Right ventricle myocardium superior (tissue), 1 donor: ENCODE measurements at regions not wholly inside any gene's neighbourhood (a gene's known extent, or its start where the extent isn't known, plus 50 kb on each side); places are given as distances from the start of the nearest gene placed in this dataset.

Experiments
- ATAC-seq: fragments of 200-7000 bp; cut with Tn5 transposase; one replicate; pipeline ENCODE4 v1.9.1; 2020; ENCODE audit warnings: mild to moderate bottlenecking; ENCODE audit not compliant: poor library complexity
- DNase-seq: peaks from one replicate; pipeline ENCODE4 v3.0.0-alpha.2; 2020
- intact Hi-C: fragments of 100-400 bp; cut with DNase I; formaldehyde crosslinking; loops from one replicate; pipeline ENCODE4 v1.11.2; 2022
- donor health status: DM: no; HTN: yes; CAD: no; lungs with severe emphysema.

DNA sequence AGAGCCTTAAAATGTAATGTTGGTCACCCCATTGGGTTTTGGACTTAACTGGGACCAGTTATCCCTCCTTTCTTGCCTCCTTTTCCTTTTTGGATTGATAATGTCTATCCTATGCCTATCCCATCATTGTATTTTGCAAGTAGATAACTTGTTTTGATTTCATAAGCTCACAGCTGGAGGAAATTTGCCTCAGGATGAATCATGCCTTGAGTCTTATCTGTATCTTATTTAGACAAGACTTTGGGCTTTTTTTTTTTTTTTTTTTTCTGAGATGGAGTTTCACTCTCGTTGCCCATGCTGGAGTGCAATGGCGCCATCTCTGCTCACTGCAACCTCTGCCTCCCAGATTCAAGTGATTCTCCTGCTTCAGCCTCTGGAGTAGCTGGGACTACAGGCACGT lies 443.3 kb downstream of the DNAH5 start:
- intact Hi-C loops: no loop called here
- no peak for DNase-seq
- ATAC-seq: no peak

DNA sequence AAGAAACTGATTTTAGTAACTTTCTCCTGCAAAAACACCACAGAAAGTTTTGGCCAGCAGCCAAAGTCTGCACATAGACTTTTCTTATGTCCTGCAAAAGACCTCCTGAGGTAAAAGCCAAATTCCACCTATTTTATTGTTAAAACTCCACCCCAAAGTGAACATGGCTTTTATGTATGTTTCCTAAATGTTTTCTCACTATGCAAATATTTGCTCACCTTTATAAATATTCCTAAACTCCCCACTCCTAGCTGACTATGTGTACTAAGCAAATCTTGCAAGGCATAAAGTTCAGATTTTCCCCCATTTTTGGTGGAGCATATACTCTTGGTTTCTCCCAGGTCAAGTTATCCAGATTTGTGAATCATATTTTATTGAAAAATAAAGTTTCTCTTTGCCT lies 446.2 kb downstream of the DNAH5 start:
- intact Hi-C loops: no loop called here
- ATAC-seq (no peak), DNase-seq (no peak)

DNA sequence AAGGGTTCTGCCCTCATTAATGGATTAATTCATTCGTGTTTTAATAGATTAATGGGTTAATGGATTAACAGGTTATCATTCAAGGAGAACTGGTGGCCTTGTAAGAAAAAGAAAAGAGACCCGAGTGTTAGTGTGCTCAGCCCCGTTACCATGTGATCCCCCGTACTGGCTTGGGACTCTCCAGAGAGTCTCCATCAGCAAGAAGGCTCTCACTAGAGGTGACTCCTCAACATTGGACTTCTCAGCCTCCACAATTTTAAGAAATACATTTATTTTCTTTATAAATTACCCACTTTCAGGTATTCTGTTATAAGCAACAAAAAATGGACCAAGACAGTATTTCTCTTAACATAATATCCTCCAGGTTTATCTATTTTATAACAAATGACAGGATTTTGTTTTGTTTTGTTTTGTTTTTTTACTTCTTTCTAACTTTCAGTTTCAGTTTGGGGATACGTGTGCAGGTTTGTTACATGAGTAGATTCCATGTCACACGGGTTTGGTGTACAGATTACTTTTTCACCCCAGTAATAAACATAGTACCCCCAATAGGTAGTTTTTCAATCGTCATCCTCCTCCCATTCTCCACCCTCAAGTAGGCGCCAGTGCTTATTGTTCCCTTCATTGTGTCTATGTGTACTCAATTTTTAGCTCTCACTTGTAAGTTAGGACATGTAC lies 456.1 kb downstream of the DNAH5 start:
- ATAC-seq (no peak), DNase-seq (no peak)
- intact Hi-C loops: no loop called here

DNA sequence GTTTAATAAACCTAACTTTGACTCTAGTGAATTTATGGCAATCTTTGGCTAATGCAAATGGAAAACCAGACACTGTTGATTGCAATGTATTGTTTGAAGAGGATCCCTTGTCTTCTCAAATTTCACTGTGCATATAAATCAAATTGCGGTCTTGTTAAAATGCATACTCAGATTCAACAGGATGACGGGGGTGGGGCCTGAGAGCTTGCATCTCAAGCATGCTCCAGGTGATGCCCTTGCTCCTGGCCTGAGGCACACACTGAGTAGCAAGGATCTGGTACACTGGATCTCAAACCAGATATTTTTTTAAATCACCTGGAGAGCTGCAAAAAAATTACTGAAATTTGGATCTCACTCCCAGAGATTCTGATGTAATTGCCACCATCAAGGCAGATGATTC lies 463.7 kb downstream of the DNAH5 start:
- no peak for DNase-seq
- intact Hi-C loops: no loop called here
- no peak for ATAC-seq

DNA sequence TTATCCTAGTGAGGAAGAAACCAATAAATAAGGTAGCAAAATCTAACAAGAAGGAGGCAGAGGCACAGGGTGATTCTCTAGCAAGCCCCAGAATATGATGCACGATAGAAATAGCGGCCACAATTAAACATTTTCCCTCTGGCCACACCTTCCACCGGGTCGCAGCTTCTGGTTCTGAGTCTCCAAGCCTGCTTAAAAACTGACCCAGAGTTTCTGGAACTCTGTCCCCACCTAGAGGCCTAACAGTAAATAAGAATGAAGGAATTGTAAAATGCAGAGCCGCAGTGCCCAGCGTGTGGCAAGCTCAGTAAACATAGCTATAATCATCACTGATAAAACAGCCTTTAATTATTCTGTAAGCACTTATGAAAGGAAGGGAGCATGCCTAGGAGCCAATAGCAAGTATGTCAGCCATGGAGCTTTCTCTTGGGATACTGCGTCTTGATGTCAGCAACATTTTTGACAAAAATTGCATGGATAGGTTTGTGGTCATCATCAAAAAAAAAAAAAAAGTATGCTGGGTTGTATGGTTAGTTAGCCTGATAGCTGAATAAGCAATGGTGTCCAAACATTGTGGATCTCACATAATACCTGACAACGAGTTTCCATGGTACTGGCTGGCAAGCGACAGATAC lies 465.5 kb downstream of the DNAH5 start:
- ATAC-seq (no peak), DNase-seq (no peak)
- intact Hi-C loops: no loop called here

DNA sequence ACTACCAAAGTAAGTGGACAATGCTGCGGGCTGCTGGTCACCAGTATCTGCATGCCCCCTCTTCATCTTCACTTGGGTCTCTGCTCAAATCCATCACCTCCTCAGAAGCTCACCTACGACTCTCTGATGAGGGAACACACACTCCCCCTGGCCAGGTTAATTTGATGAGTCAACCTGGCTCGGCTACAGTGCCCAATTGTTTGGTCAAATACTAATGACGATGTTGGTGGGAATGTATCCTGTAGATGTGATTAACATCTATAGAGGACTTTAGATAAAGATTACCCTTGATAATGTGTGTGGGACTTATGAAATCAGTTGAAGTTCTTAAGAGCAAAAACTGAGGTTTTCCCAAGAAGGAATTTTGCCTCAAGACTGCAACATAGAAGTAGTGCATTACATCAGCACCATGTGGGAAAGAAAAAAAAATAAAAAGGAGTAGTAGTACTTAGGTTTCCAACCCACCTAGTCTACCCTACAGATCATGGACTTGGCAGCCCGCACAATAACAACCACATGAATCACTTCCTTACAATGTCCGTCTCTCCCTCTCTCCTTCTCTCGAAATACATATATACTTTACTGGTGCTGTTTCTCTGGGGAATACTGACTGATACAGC lies 467.3 kb downstream of the DNAH5 start:
- DNase-seq: no peak
- ATAC-seq: no peak
- intact Hi-C loops: no loop called here

DNA sequence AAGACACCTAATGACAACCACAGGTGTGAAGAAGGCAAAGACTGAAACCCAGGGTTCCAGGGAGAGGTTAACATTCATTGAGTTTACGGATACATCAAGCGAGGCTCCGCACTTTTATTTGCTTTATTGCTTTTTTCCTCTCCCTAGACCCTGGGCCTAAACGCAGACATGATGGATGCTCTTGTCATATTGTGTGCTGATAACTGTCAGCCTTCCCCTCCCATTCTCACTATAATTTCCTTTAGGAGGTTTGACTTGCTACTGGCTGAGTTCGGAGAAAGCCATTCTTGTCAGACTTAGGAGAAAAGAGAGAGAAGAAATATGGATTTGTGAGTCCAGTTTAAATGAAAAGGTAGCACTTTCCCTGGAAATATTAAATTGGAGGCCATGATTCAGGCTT lies 471.6 kb downstream of the DNAH5 start:
- no peak for DNase-seq
- no peak for ATAC-seq

DNA sequence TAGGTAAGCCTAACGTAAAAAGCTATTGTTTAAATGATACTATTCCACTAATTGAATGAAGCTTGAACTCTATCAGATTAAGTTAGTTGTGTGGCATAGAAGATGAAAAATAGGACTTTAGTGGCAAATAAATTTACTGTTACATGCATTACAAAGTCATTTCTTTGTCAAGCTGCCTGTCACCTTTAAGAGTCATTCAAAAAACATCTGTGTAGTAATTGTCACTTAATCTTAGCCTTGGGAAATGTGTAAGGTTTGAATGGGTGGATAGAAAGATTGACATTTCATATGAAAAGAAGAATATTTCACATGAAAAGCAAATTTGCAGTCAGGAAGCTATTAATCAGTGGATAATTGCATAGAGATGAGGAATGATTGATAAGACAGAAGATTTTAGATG lies 473.5 kb downstream of the DNAH5 start:
- intact Hi-C loops: no loop called here
- ATAC-seq: no peak
- DNase-seq: no peak

More for the DNA sequence above, 471.6 kb downstream of the DNAH5 start:
- intact Hi-C loops: no loop called here

DNA sequence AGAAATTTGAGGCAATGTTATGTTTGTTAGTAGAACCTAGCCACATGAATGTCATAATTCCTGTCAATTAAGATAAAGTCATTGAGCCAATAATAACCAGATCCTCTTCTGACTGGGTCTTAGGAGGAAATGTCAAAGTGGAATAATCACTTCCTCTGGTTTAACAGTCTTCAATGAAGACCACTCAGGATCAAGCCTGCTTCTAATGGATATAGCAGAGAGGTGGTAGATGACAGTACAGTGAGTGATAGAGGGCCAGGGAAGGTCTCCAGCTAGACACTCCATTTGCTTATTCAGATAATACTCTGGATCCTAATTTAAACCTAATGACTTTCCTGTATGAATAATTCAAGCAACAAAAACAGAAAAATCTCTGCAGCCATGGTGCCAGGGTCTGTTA lies 474.2 kb downstream of the DNAH5 start:
- intact Hi-C loops: no loop called here
- ATAC-seq: no peak
- no peak for DNase-seq

DNA sequence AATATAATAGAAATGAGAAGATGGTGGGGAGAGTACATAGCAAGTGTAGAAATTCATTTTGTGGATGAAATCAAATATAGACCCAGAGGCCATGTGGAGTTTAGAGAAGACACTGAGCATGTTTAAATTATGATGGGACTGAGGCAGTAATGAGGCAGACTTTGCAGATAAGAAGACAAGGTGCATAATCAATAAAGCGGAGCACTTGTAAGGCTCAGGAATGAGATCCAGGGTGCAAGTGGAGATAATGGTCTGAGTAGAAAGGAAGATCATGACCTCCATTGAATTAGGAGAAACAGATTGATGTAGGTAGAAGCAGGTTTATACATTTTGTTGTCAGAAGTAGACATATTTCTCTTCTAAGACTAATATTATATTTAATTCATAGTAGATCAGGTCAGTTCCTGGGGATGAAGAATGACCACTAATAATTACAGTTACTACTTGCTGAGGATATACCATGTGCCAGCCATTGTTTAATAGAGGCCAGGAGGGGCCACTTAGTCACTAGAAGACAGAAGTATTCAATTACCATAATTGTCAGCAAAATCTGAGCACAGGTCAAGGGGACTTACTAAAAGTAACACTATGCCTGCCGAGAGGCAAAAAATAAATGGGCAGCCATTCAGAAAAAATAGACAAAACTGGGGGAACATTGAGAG lies 479.8 kb downstream of the DNAH5 start:
- ATAC-seq (no peak), DNase-seq (no peak)
- intact Hi-C loops: no loop called here

DNA sequence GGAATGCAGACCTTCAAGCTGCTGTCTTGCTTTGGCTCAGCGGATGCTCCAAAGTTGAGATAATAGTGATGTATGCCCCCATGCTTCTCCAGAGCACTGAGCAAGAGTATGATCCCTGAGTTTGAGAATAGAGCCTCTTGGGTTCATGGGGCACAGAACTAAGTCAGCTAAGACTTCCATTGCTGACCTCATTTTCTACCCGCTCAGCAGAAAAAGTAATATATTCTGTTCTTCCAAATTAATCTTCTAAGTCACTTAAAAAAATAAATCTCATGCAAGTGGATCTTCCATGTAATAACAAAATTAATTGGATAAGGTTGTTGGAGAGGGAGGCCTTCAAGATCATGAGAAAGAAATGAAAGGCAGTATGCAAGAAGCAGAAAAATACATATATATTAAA lies 483.9 kb downstream of the DNAH5 start:
- DNase-seq: no peak
- intact Hi-C loops: no loop called here

DNA sequence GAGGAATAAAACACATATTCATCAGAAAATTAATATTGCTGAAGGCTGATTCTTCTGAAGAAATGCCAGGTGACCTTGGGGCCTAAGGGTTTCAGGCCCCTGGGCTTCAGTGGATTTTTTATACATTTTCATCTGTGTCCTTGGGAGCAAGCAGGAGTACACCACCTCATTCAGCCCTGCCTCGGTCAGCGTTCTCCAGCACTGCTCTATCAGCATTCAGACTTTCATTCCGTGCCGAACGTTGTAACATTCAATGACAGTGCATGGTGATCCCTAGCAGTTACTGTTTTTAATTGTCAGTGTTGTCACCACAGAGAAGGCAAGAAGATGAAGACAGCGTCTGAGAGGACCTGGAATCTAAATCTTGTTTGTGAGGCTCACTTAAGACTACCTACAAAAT lies 490.4 kb downstream of the DNAH5 start:
- ATAC-seq (no peak), DNase-seq (no peak)
- intact Hi-C loops: no loop called here

More for the DNA sequence above, 483.9 kb downstream of the DNAH5 start:
- no peak for ATAC-seq

DNA sequence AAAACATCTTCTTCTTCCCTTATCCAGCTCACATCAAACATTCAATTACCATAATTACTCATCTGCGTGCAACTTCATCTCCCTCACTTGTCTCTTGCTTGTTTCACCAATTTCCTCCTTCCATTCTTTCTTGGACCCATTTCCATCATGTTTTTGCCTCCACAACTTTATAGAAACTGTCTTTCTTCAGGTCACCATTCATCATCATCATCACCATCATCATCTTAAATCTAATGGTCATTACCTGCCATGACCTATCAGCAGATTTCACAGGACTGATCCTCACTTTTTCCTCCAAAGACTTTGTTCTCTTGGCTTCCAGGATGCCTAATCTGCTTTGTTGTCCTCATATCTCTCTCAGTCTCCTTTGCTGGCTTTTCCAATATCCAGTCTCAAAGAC lies 495.6 kb downstream of the DNAH5 start:
- no peak for DNase-seq
- no peak for ATAC-seq
- intact Hi-C loops: no loop called here

DNA sequence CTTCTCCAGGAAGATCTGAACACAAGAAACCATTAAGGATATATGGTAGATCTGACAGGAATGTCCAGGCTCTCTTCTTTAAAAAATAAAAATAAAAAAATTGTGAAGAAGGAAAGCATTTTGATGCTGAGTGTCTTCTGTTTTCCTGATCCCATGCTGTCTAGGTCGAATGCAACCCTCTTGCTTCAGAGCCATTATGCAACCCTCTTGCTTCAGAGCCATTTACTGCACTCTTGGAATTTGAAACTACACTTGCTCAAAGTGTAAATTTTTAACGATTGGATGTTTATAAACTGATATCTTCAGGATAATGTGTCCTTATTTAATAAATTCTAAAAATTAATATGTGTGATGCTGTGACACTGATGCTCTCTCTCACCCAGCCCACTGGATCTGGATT lies 505.1 kb downstream of the DNAH5 start:
- DNase-seq (no peak), ATAC-seq (no peak)
- intact Hi-C loops: no loop called here

DNA sequence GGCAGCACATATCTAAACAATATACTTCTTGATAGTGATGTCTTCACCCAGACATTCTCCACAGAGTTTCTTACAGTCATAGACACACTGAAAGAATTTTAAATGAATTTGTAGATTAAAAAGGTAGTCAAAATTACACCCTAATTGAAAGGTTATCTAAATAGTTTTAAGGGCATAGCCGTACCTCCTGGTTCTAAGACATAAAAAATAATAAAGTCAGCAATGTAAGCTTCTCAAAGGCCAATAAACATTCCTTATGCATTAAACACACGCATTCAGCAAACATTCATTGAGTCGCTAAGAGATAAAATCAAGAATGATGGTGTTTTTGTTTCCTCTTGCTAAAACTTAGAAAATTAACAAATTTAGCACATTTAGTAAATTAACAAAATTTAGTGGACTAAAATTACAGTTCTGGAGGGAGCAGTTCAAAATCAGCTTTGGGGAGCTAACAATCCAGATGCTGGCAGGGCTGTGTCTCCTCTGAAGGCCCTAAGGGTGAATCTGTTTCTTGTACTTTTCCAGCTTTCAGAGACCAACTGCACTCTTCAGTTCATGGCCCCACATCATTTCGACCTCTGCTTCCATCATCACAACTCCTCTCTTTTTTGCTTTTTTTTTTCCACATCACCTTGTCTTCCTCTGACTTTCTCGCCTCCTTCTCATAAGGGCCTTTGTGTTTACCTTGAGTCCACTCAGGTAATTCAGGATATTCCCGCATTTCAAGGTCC lies 516.5 kb downstream of the DNAH5 start:
- no peak for DNase-seq
- no peak for ATAC-seq
- intact Hi-C loops: no loop called here

DNA sequence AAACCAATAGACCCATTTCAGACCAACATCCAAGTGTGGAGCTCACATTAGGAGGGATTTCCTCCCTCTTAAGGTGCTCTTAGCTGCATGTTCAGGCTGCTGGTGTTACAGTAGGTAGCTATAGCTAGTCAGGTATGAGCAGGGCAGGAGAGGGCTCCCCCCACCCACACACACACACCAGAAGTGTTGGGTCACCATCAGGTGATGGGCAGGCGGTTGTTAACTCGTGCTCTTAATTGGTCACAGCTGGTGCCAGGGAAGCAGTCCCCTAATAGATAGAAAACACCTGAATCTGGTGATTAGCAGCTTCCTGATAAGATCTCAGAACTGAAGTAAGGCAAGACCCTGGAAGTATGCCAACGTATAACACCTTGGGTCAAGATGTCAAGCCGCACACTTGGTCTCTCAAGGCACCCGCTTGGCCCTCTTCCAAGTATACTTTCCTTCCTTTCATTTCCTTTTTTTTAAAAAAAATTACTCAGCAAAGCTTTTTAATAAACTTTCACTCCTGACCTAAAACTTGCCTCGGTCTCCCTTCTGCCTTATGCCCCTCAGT lies 532.4 kb downstream of the DNAH5 start:
- no peak for ATAC-seq
- DNase-seq: no peak
- intact Hi-C loops: no loop called here

DNA sequence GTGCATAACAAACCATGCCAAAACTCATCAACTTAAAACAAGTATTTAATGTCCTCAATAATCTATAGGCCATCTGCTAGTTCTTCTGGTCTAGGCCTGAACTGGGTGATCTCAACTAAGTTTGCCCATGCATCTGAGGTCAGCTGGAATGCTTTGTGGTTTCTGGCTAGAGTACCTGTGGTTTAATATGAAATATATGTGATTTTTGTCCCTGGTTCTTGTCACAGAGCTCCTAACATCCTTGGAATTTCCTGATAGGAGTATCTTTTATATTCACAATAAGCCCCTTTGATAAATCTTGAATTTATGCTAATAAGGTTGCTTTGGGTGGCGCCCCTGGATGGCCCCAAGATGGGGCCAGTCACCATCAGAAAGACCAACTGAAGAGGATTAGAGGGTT lies 535.9 kb downstream of the DNAH5 start:
- no peak for DNase-seq
- no peak for ATAC-seq
- intact Hi-C loops: no loop called here

DNA sequence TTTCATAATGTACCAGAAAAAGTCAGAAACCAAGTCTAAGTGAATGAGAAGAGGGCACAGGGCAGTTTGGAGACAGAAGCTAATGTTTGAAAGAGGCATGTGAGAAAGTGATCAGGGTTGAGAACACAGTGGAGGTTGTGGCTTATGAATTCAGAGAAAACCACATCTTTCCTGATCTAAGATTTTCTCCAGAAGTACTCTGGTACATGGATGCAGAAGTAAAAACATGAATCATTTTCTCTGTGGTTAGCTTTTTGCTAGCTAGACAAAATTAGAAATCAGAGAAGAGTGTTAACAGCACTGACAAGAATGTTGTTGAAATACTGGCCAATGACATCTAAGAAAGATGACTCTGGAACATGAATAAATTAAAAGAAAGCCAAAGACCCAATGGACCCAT lies 541.1 kb downstream of the DNAH5 start:
- intact Hi-C loops: no loop called here
- ATAC-seq: no peak
- DNase-seq: no peak

DNA sequence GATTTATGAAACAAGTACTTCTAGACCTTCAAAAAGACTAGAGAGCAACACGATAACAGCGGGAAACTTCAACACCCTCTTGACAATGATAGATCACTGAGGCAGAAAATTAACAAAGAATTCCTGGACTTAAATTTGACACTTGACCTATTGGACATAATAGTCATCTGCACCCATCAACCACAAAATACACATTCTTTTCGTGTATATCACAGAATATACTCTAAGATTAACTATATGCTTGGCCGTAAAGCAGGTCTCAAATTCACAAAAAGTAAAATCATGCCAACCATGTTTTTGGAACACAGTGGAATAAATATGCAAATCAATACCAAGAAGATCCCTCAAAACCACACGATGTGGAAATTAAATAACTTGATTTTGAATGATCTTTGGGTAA lies 559.4 kb downstream of the DNAH5 start:
- DNase-seq (no peak), ATAC-seq (no peak)
- intact Hi-C loops: no loop called here
